Adrenal gland (tissue), 9 donors: ENCODE measurements at regions not wholly inside any gene's neighbourhood (a gene's known extent, or its start where the extent isn't known, plus 50 kb on each side); places are given as distances from the start of the nearest gene placed in this dataset.

Experiments
- DNase-seq, 7 donors: peaks; one replicate each; pipeline ENCODE4 v3.0.0-alpha.2; 2019 to 2020
- H3K27ac ChIP-seq, 5 donors: fragments of 200-600 bp; sonication (generic) in 4 of 5; 1 replicate in 3 of 5; 2 replicates in 2 of 5; pipeline versions ENCODE4 v1.5.1 to v1.8.0; 2016 to 2020; ENCODE audit warnings: mild to moderate bottlenecking in 1 of 5
- H3K27me3 ChIP-seq: fragments of 200-600 bp; 2 replicates; pipeline ENCODE4 v1.8.0; 2021
- H3K36me3 ChIP-seq, 2 donors: fragments of 200-600 bp; replicated peaks in 1 of 2; 1 replicate in 1 of 2; 2 replicates in 1 of 2; pipeline versions ENCODE4 v1.5.1 to v1.8.0; 2018 to 2022
- H3K4me1 ChIP-seq, 2 donors: fragments of 200-600 bp; replicated peaks in 1 of 2; 1 replicate in 1 of 2; 2 replicates in 1 of 2; pipeline versions ENCODE4 v1.5.1 to v1.8.0; 2018 to 2021
- H3K4me3 ChIP-seq, 4 donors: fragments of 200-600 bp; sonication (generic) in 3 of 4; one replicate each; pipeline ENCODE4 v1.5.1; 2016 to 2018
- H3K9me3 ChIP-seq, 3 donors: fragments of 200-600 bp; sonication (generic) in 1 of 3; replicated peaks in 1 of 3; 1 replicate in 2 of 3; 2 replicates in 1 of 3; pipeline versions ENCODE4 v1.5.1 to v1.8.0; 2016 to 2021
- POLR2A ChIP-seq, 2 donors: fragments of 450-650 bp; IDR thresholded peaks; one replicate each; pipeline ENCODE4 v1.6.1; 2017; ENCODE audit warnings: antibody characterized with exemption in 2 of 2, mild to moderate bottlenecking in 2 of 2, moderate library complexity in 1 of 2
- WGBS, 4 donors: extraction: QIAGEN DNeasy Blood & Tissue Kit in 2 of 4; methylation state at CpG; one replicate each; pipeline versions ENCODE4 v1.1.5 to v1.1.7; 2013 to 2017; 5-methylcytosine and 5-hydroxymethylcytosine counted together
- intact Hi-C, 2 donors: fragments of 100-400 bp; cut with DNase I; formaldehyde crosslinking; loops; one replicate each; pipeline versions ENCODE4 v1.14.1 to v1.15.0; 2022 to 2023
- TF ChIP-seq, protein P1 (sequence below), 6 experiments: fragments of 450-650 bp in 4 of 6; fragments of 200-600 bp in 2 of 6; sonication (generic) in 1 of 6; IDR thresholded peaks; 1 replicate in 5 of 6; 2 replicates in 1 of 6; pipeline versions ENCODE4 v1.5.1 to v1.8.0; 2016 to 2021; ENCODE audit warnings: antibody characterized with exemption in 6 of 6, mild to moderate bottlenecking in 2 of 6, moderate library complexity in 1 of 6
- donor health status: healthy with polysubstance abuse.
- donor health status: Bipolar disorder and iron deficiency.
- donor health status: DM: yes; HTN: yes; CAD: no.
- donor health status: DM: no; HTN: no; CAD: no.
- donor health status: DM: no; HTN: no; CAD: no.

DNA sequence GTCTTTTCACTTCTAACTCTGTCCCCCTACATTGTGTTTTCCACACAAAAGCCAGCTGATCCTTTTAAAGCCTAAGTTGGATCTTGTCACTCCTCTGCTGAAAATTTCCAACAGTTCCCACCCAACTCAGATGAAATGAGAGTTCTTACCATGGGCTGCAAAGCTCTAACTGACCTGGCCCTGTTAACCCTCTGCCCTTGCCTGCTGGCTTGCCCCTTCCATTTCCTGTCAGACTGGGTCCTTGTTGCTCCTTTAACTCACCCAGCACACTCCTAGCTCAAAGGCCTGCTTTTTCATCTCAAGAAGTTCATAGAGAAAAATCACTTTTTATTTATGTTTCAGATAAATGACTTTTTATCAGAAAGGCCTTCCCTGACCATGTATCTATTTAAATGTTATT lies 66.5 kb upstream of the HEY2 start:
- no peak for TF ChIP-seq POLR2A (IDR thresholded peaks at IDR 0.05)
- TF ChIP-seq, protein P1, sequence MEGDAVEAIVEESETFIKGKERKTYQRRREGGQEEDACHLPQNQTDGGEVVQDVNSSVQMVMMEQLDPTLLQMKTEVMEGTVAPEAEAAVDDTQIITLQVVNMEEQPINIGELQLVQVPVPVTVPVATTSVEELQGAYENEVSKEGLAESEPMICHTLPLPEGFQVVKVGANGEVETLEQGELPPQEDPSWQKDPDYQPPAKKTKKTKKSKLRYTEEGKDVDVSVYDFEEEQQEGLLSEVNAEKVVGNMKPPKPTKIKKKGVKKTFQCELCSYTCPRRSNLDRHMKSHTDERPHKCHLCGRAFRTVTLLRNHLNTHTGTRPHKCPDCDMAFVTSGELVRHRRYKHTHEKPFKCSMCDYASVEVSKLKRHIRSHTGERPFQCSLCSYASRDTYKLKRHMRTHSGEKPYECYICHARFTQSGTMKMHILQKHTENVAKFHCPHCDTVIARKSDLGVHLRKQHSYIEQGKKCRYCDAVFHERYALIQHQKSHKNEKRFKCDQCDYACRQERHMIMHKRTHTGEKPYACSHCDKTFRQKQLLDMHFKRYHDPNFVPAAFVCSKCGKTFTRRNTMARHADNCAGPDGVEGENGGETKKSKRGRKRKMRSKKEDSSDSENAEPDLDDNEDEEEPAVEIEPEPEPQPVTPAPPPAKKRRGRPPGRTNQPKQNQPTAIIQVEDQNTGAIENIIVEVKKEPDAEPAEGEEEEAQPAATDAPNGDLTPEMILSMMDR (IDR thresholded peaks at IDR 0.05), result no peak
- no peak overlapping the region for H3K4me3 ChIP-seq
- H3K9me3 ChIP-seq, result no peaks in the 10 kb centered on the region
- H3K4me1 ChIP-seq, result no peaks in the 10 kb centered on the region
- H3K27ac ChIP-seq, result no peak overlapping the region
- H3K27me3 ChIP-seq, result no peaks in the 10 kb centered on the region
- DNase-seq, result no peak
- intact Hi-C loops, result no loop called here
- no peaks in the 10 kb centered on the region for H3K36me3 ChIP-seq

DNA sequence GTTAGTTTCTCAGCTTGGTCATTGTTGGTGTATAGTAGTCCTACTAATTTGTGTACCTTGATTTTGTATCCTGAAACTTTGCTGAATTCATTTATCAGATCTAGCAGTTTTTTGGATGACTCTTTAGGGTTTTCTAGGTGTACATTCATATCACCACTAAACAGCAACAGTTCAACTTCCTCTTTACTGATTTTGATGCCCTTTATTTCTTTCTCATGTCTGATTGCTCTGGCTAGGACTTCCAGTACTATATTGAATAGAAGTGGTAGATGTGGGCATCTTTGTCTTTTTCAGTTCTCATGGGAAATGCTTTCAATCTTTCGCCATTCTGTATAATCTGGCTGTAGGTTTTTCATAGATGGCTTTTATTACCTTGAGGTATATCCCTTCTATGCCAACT lies 61.3 kb upstream of the HEY2 start:
- 79 to 89% (median 86%) methylated on average over 1 of the region's 1 CpG for WGBS, 4 donors
- intact Hi-C loops, result no loop called here
- no peak for DNase-seq
- TF ChIP-seq POLR2A (IDR thresholded peaks at IDR 0.05), result no peak
- Histone ChIP-seq H3K36me3 (no peaks in the 10 kb centered on the region), H3K4me3 (no peak overlapping the region), H3K27me3 (no peaks in the 10 kb centered on the region), H3K27ac (no peak overlapping the region), H3K9me3 (no peaks in the 10 kb centered on the region), H3K4me1 (no peaks in the 10 kb centered on the region)

DNA sequence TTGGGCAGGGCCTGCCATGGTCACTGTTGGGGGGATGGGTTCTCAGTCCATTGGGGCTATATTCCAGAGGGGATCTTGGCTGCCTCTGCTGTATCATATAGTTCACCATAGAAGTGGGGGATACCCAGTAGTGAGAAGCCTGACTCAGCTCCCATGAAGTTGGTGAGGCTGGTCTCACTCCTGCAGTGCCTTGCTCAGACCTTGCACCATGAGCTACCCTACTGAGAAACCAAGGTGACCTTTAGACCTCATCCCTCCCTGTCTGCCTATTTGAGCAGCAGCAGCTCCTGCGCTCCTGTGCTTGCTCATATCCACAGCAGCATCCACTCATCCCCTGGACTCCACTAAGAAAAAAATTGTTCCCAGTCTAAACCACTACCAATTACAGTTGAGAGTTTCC lies 56.0 kb upstream of the HEY2 start:
- Histone ChIP-seq H3K9me3 (no peaks in the 10 kb centered on the region), H3K27ac (no peak overlapping the region), H3K4me3 (no peak overlapping the region), H3K4me1 (no peaks in the 10 kb centered on the region), H3K27me3 (no peaks in the 10 kb centered on the region), H3K36me3 (no peaks in the 10 kb centered on the region)
- intact Hi-C loops, result no loop called here
- TF ChIP-seq, protein P1 (IDR thresholded peaks at IDR 0.05), result no peak
- no peak for TF ChIP-seq POLR2A (IDR thresholded peaks at IDR 0.05)
- no peak for DNase-seq
- WGBS, 4 donors, result 0 to 58% (median 0%) methylated on average over 1 of the region's 1 CpG

DNA sequence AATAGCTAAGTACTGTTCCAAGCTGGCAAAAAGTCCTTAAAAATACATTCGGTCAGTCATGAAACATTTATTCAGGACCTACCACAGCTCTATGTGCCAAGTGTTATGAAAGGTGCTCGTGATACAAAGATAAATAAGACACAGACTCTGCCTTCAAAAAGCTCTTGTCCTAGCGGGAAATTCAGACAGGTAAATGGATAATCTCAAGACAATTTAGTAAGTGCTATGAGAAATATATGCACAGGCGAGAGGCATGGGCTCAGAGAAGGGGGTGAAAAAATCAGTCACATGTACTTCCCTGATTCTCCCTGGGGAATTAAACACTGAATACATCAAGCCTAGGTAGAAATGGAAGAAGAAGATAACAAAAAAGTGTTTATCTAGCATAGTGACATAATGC lies 49.8 kb upstream of the HEY2 start:
- Histone ChIP-seq H3K36me3 (no peaks in the 10 kb centered on the region), H3K4me3 (no peak overlapping the region), H3K27ac (no peak overlapping the region), H3K4me1 (no peaks in the 10 kb centered on the region), H3K9me3 (no peaks in the 10 kb centered on the region), H3K27me3 (no peaks in the 10 kb centered on the region)
- intact Hi-C loops, result no loop called here
- TF ChIP-seq POLR2A (IDR thresholded peaks at IDR 0.05), result no peak
- TF ChIP-seq, protein P1 (IDR thresholded peaks at IDR 0.05), result no peak
- 76 to 87% (median 81%) methylated on average over 4 of the region's 4 CpGs for WGBS, 4 donors
- DNase-seq, result no peak
